ENCODE measurements at regions not wholly inside any gene's neighbourhood (a gene's known extent, or its start where the extent isn't known, plus 50 kb on each side); places are given as distances from the start of the nearest gene placed in this dataset.

DNA sequence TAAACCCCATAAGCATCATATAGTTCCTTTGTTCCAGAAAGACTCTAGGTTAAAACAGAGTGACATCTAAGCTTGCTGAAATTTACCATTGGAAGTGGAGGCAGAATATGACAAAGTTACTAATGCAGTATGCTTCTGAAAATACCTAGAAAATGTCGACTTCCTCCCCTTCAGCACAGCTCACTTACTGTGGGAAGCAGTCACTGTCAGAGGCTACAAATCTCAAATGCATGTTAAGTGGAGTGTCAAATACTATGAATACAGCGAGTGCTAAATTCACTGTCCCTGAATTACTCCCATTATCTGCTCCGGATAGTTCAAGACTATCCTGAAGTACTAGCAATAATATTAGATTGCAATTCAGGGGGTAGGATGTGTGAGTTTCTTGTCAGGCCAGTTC, 1454.6 kb downstream of the AACS start:
- Histone ChIP-seq H3K9me2 (ENCODE audit: insufficient read depth, low read length) (no peaks in the 10 kb centered on the region), H3K4me3 (ENCODE audit: low read depth, low read length, poor library complexity, severe bottlenecking) (no peak overlapping the region), H3K79me2 (ENCODE audit: insufficient read depth, low read depth, low read length) (no peaks in the 10 kb centered on the region), H2AFZ (ENCODE audit: low read length) (no peak overlapping the region), H3K36me3 (ENCODE audit: insufficient read depth, low read length) (no peaks in the 10 kb centered on the region), H3K9me3 (ENCODE audit: low read length) (no peaks in the 10 kb centered on the region), H4K20me1 (ENCODE audit: insufficient read depth, low read length) (no peaks in the 10 kb centered on the region), H3K4me2 (ENCODE audit: low read length) (no peak overlapping the region), H3K4me1 (ENCODE audit: insufficient read depth, low read length, poor library complexity, severe bottlenecking) (no peaks in the 10 kb centered on the region), H3K27ac (ENCODE audit: low read depth, low read length, poor library complexity, severe bottlenecking) (no peak overlapping the region)
- intact Hi-C loops (cut with micrococcal nuclease; ENCODE audit: unreplicated experiment), result no loop called here
- TF ChIP-seq, protein P1, sequence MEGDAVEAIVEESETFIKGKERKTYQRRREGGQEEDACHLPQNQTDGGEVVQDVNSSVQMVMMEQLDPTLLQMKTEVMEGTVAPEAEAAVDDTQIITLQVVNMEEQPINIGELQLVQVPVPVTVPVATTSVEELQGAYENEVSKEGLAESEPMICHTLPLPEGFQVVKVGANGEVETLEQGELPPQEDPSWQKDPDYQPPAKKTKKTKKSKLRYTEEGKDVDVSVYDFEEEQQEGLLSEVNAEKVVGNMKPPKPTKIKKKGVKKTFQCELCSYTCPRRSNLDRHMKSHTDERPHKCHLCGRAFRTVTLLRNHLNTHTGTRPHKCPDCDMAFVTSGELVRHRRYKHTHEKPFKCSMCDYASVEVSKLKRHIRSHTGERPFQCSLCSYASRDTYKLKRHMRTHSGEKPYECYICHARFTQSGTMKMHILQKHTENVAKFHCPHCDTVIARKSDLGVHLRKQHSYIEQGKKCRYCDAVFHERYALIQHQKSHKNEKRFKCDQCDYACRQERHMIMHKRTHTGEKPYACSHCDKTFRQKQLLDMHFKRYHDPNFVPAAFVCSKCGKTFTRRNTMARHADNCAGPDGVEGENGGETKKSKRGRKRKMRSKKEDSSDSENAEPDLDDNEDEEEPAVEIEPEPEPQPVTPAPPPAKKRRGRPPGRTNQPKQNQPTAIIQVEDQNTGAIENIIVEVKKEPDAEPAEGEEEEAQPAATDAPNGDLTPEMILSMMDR (conservative IDR thresholded peaks at IDR 0.05; ENCODE audit: low read length), result no peak
- no peak for TF ChIP-seq EZH2phosphoT487 (IDR thresholded peaks at IDR 0.05; ENCODE audit: borderline replicate concordance, low read depth, low read length)
- no peak for DNase-seq (ENCODE audit: low spot score)
- ChIA-PET POLR2A (interaction anchor here (0.7 kb wide), 1 partner anchor 86 kb away, joined by 3 read pairs; no protein-coding TSS in a partner anchor), CTCF (ENCODE audit: unreplicated experiment) (no interaction called here)
- no TSS peak for BruUV-seq (replicated peaks)

DNA sequence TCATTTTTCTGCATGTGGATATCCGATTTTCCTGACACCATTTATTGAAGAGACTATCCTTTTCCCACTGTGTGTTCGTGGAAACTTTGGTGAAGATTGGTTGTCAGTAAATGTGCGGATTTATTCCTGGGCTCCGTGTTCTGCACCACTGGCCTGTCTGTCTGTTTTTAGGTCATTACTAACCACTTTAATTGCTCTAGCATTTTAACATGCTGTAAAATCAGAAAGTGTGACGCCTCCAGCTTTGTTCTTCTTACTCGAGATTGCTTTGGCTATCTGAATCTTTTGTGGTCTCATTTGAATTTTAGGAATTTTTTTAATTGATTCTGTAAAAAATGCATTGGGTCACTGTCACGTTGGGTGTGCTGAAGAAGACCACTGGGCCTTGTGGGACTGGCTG, 1458.7 kb downstream of the AACS start:
- H3K27ac ChIP-seq (ENCODE audit: low read depth, low read length, poor library complexity, severe bottlenecking), result no peak overlapping the region
- CTCF ChIA-PET (ENCODE audit: unreplicated experiment), result no interaction called here

DNA sequence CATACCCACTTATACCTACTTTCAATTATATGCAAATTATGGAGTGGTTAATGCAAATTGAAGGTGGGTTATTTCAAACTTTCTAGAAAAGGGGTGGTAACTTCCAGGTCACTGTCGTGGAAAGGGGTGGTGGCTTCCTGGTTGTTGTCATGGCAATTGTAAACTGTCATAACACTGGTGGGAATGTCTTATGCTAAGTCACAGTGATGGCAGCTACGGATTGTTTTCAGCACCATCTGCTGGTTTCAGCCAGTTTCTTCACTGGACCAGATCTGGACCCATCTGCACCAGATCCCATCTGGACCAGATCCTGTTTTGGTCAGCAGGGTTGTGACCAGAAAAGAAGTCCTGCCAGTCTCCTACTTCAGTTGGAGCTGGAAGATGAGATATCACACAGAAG, 1469.3 kb downstream of the AACS start:
- intact Hi-C loops (cut with micrococcal nuclease; ENCODE audit: unreplicated experiment), result no loop called here
- no peaks in the 10 kb centered on the region for H3K36me3 ChIP-seq (ENCODE audit: insufficient read depth, low read length)
- H3K4me1 ChIP-seq (ENCODE audit: insufficient read depth, low read length, poor library complexity, severe bottlenecking), result no peaks in the 10 kb centered on the region
- H3K4me2 ChIP-seq (ENCODE audit: low read length), result no peak overlapping the region
- POLR2A ChIA-PET, result no interaction called here
- BruUV-seq (replicated peaks), result no TSS peak
- CTCF ChIA-PET (ENCODE audit: unreplicated experiment), result no interaction called here
- H3K9me3 ChIP-seq (ENCODE audit: low read length), result no peaks in the 10 kb centered on the region
- DNase-seq (ENCODE audit: low spot score), result no peak
- no peaks in the 10 kb centered on the region for H3K9me2 ChIP-seq (ENCODE audit: insufficient read depth, low read length)
- H3K4me3 ChIP-seq (ENCODE audit: low read depth, low read length, poor library complexity, severe bottlenecking), result no peak overlapping the region
- H4K20me1 ChIP-seq (ENCODE audit: insufficient read depth, low read length), result no peaks in the 10 kb centered on the region
- H2AFZ ChIP-seq (ENCODE audit: low read length), result no peak overlapping the region
- no peak overlapping the region for H3K27ac ChIP-seq (ENCODE audit: low read depth, low read length, poor library complexity, severe bottlenecking)
- no peaks in the 10 kb centered on the region for H3K79me2 ChIP-seq (ENCODE audit: insufficient read depth, low read depth, low read length)
- TF ChIP-seq, protein P1 (conservative IDR thresholded peaks at IDR 0.05; ENCODE audit: low read length), result no peak
- no peak for TF ChIP-seq EZH2phosphoT487 (IDR thresholded peaks at IDR 0.05; ENCODE audit: borderline replicate concordance, low read depth, low read length)

More for the DNA sequence above, 1458.7 kb downstream of the AACS start:
- intact Hi-C loops (cut with micrococcal nuclease; ENCODE audit: unreplicated experiment), result no loop called here
- POLR2A ChIA-PET, result no interaction called here
- H2AFZ ChIP-seq (ENCODE audit: low read length), result no peak overlapping the region
- BruUV-seq (replicated peaks), result no TSS peak
- DNase-seq (ENCODE audit: low spot score), result no peak
- H3K4me3 ChIP-seq (ENCODE audit: low read depth, low read length, poor library complexity, severe bottlenecking), result no peak overlapping the region
- H3K9me2 ChIP-seq (ENCODE audit: insufficient read depth, low read length), result no peaks in the 10 kb centered on the region
- H3K9me3 ChIP-seq (ENCODE audit: low read length), result no peaks in the 10 kb centered on the region
- H3K4me2 ChIP-seq (ENCODE audit: low read length), result no peak overlapping the region
- no peaks in the 10 kb centered on the region for H3K4me1 ChIP-seq (ENCODE audit: insufficient read depth, low read length, poor library complexity, severe bottlenecking)
- no peaks in the 10 kb centered on the region for H4K20me1 ChIP-seq (ENCODE audit: insufficient read depth, low read length)
- TF ChIP-seq EZH2phosphoT487 (IDR thresholded peaks at IDR 0.05; ENCODE audit: borderline replicate concordance, low read depth, low read length), result no peak
- TF ChIP-seq, protein P1 (conservative IDR thresholded peaks at IDR 0.05; ENCODE audit: low read length), result no peak
- no peaks in the 10 kb centered on the region for H3K79me2 ChIP-seq (ENCODE audit: insufficient read depth, low read depth, low read length)
- no peaks in the 10 kb centered on the region for H3K36me3 ChIP-seq (ENCODE audit: insufficient read depth, low read length)
